Hepatocyte (in vitro differentiated cells): ENCODE measurements at regions not wholly inside any gene's neighbourhood (a gene's known extent, or its start where the extent isn't known, plus 50 kb on each side); places are given as distances from the start of the nearest gene placed in this dataset.

Experiments used
- DNase-seq: peaks from one replicate; pipeline ENCODE4 v3.0.0-alpha.2; 2016; ENCODE audit warnings: low spot score
- H2AFZ ChIP-seq: fragments of 200-600 bp; sonication (generic); 2 replicates; pipeline ENCODE4 v1.6.0; 2016; ENCODE audit warnings: antibody characterized with exemption, mild to moderate bottlenecking
- H3K27ac ChIP-seq: fragments of 200-600 bp; sonication (generic); 2 replicates; pipeline ENCODE4 v1.5.1; 2016; ENCODE audit warnings: mild to moderate bottlenecking
- H3K27me3 ChIP-seq: fragments of 200-600 bp; sonication (generic); 2 replicates; pipeline ENCODE4 v1.6.1; 2016
- H3K36me3 ChIP-seq: fragments of 200-600 bp; sonication (generic); replicated peaks from 2 replicates; pipeline ENCODE4 v1.5.1; 2016; ENCODE audit warnings: low read depth; ENCODE audit not compliant: insufficient read depth
- H3K4me1 ChIP-seq: fragments of 200-600 bp; sonication (generic); 2 replicates; pipeline ENCODE4 v1.5.1; 2016; ENCODE audit warnings: mild to moderate bottlenecking, moderate library complexity; ENCODE audit not compliant: insufficient read depth
- H3K4me2 ChIP-seq: fragments of 200-600 bp; sonication (generic); 2 replicates; pipeline ENCODE4 v1.6.0; 2016
- H3K4me3 ChIP-seq: fragments of 200-600 bp; sonication (generic); 2 replicates; pipeline ENCODE4 v1.5.1; 2016; ENCODE audit warnings: mild to moderate bottlenecking
- H3K79me2 ChIP-seq: fragments of 200-600 bp; sonication (generic); 2 replicates; pipeline ENCODE4 v1.6.0; 2017; ENCODE audit warnings: mild to moderate bottlenecking
- H3K9me2 ChIP-seq: fragments of 200-600 bp; sonication (generic); replicated peaks from 2 replicates; pipeline ENCODE4 v1.6.0; 2017; ENCODE audit warnings: mild to moderate bottlenecking; ENCODE audit not compliant: insufficient read depth
- H3K9me3 ChIP-seq: fragments of 200-600 bp; sonication (generic); 2 replicates; pipeline ENCODE4 v1.5.1; 2016; ENCODE audit warnings: low read depth, mild to moderate bottlenecking
- H4K20me1 ChIP-seq: fragments of 200-600 bp; sonication (generic); 2 replicates; pipeline ENCODE4 v1.6.0; 2016; ENCODE audit warnings: mild to moderate bottlenecking; ENCODE audit not compliant: insufficient read depth, poor library complexity, severe bottlenecking
- CTCF ChIP-seq: fragments of 200-600 bp; sonication (generic); IDR thresholded peaks from 2 replicates; pipeline ENCODE4 v1.5.1; 2016; ENCODE audit warnings: antibody characterized with exemption, mild to moderate bottlenecking; ENCODE audit not compliant: poor library complexity
- EZH2 ChIP-seq: fragments of 200-600 bp; sonication (generic); IDR thresholded peaks from 2 replicates; pipeline ENCODE4 v1.6.1; 2016; ENCODE audit warnings: antibody characterized with exemption, mild to moderate bottlenecking, borderline replicate concordance
- EZH2phosphoT487 ChIP-seq: fragments of 200-600 bp; sonication (generic); IDR thresholded peaks from one replicate; pipeline ENCODE4 v1.6.1; 2018; ENCODE audit warnings: antibody characterized with exemption, mild to moderate bottlenecking, low read depth, moderate library complexity; ENCODE audit not compliant: unreplicated experiment, severe bottlenecking
- WGBS: methylation state at CpG from one replicate; pipeline ENCODE4 v1.1.6; 2016; ENCODE audit warnings: low lambda C conversion rate; ENCODE audit errors: missing lambda C conversion rate; 5-methylcytosine and 5-hydroxymethylcytosine counted together

GRCh38 chr3:127053450-127053849, 70.5 kb downstream of the PLXNA1 start:
- Histone ChIP-seq H3K9me2 (no peaks in the 10 kb centered on the region), H3K27me3 (no peaks in the 10 kb centered on the region), H3K79me2 (no peaks in the 10 kb centered on the region), H3K4me2 (no peak overlapping the region), H2AFZ (no peak overlapping the region), H4K20me1 (no peaks in the 10 kb centered on the region), H3K27ac (no peak overlapping the region), H3K36me3 (no peaks in the 10 kb centered on the region), H3K4me1 (no peaks in the 10 kb centered on the region), H3K9me3 (no peaks in the 10 kb centered on the region), H3K4me3 (no peak overlapping the region)
- no peak for TF ChIP-seq EZH2
- no peak for TF ChIP-seq EZH2phosphoT487
- TF ChIP-seq CTCF, result no peak
- WGBS, result 89% methylated on average over 5 of the region's 5 CpGs
- no peak for DNase-seq

- Histone ChIP-seq H4K20me1 (no peaks in the 10 kb centered on the region), H2AFZ (no peak overlapping the region), H3K4me1 (no peaks in the 10 kb centered on the region), H3K27me3 (no peaks in the 10 kb centered on the region), H3K9me3 (no peaks in the 10 kb centered on the region), H3K9me2 (no peaks in the 10 kb centered on the region), H3K27ac (no peak overlapping the region), H3K4me3 (no peak overlapping the region), H3K36me3 (no peaks in the 10 kb centered on the region), H3K4me2 (no peak overlapping the region), H3K79me2 (no peaks in the 10 kb centered on the region)
- TF ChIP-seq CTCF (no peak), EZH2 (no peak), EZH2phosphoT487 (no peak)
- DNase-seq, result no peak
- WGBS, result 88% methylated on average over 4 of the region's 4 CpGs
Measured at GRCh38 chr3:127053979-127054378, 71.1 kb downstream of the PLXNA1 start.

- no peaks in the 10 kb centered on the region for H4K20me1 ChIP-seq
- no peak overlapping the region for H3K4me2 ChIP-seq
- no peak for DNase-seq
- no peak overlapping the region for H3K27ac ChIP-seq
- no peak overlapping the region for H2AFZ ChIP-seq
- no peaks in the 10 kb centered on the region for H3K79me2 ChIP-seq
- no peaks in the 10 kb centered on the region for H3K9me3 ChIP-seq
- no peak overlapping the region for H3K4me3 ChIP-seq
- no peaks in the 10 kb centered on the region for H3K4me1 ChIP-seq
- 90% methylated on average over 17 of the region's 17 CpGs for whole genome bisulfite sequencing
- no peaks in the 10 kb centered on the region for H3K27me3 ChIP-seq
- TF ChIP-seq EZH2phosphoT487 (no peak), EZH2 (no peak), CTCF (no peak)
- no peaks in the 10 kb centered on the region for H3K9me2 ChIP-seq
- no peaks in the 10 kb centered on the region for H3K36me3 ChIP-seq
Measured at GRCh38 chr3:127056281-127056680, 73.4 kb downstream of the PLXNA1 start.

- H3K9me2 ChIP-seq, result no peaks in the 10 kb centered on the region
- WGBS, result 84% methylated on average over 2 of the region's 2 CpGs
Measured at GRCh38 chr3:127056976-127057375, 74.1 kb downstream of the PLXNA1 start.

More at GRCh38 chr3:127056976-127057375, 74.1 kb downstream of the PLXNA1 start:
- Histone ChIP-seq H3K36me3 (no peaks in the 10 kb centered on the region), H3K79me2 (no peaks in the 10 kb centered on the region), H4K20me1 (no peaks in the 10 kb centered on the region), H3K4me2 (no peak overlapping the region), H2AFZ (no peak overlapping the region), H3K4me1 (no peaks in the 10 kb centered on the region), H3K27me3 (no peaks in the 10 kb centered on the region), H3K27ac (no peak overlapping the region), H3K9me3 (no peaks in the 10 kb centered on the region), H3K4me3 (no peak overlapping the region)
- DNase-seq, result no peak
- TF ChIP-seq EZH2phosphoT487, result no peak
- no peak for TF ChIP-seq EZH2
- TF ChIP-seq CTCF, result no peak
